ENCODE measurements at regions not wholly inside any gene's neighbourhood (a gene's known extent, or its start where the extent isn't known, plus 50 kb on each side); places are given as distances from the start of the nearest gene placed in this dataset.

DNA sequence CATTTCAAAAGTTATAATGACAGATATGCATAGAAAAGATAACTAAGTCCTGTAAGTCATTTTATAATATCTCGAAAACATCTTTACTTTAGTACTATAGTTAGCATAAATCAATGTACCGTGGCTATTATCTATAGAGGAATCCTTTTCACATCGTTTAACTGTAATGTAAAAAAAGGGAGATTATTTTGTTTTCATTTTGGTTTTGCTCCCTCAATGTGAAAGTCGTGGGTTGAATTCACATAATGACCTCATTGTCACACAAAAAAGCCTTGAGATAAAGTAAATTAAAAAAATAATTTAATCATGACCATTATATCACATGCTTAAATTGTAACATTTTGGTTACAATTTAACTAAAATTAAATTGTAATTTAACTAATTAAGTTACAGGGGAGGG, 560.5 kb upstream of the POT1 start:
- H3K27me3 ChIP-seq (replicated peaks in 2 of 5; ENCODE audit: control insufficient read depth in 4 of 5, insufficient read depth in 5 of 5, low read length in 4 of 5): no peaks in the 10 kb centered on the region
- no peaks in the 10 kb centered on the region for H3K4me1 ChIP-seq (ENCODE audit: control extremely low read depth in 1 of 4, control insufficient read depth in 4 of 4, insufficient read depth in 4 of 4, low read length in 3 of 4)
- H3K9me3 ChIP-seq (ENCODE audit: control extremely low read depth in 1 of 5, control insufficient read depth in 4 of 5, insufficient read depth in 2 of 5, low read depth in 1 of 5, low read length in 4 of 5): no peaks in the 10 kb centered on the region
- no peak overlapping the region for H3K4me3 ChIP-seq (ENCODE audit: control insufficient read depth in 1 of 7, extremely low read depth in 1 of 7, insufficient read depth in 4 of 7, low read depth in 2 of 7, low read length in 6 of 7)
- WGBS (ENCODE audit: insufficient coverage): no CpG with 5 or more reads among the region's 4 CpGs
- ChIA-PET CTCF (no interaction called here), POLR2A (no interaction called here)
- no peak overlapping the region for H3K27ac ChIP-seq (ENCODE audit: insufficient read depth in 1 of 2, low read depth in 1 of 2, low read length in 2 of 2, poor library complexity in 1 of 2, severe bottlenecking in 2 of 2)
- H3K36me3 ChIP-seq (ENCODE audit: control insufficient read depth in 4 of 4, insufficient read depth in 4 of 4, low read length in 3 of 4): no peaks in the 10 kb centered on the region
- no peak for DNase-seq

DNA sequence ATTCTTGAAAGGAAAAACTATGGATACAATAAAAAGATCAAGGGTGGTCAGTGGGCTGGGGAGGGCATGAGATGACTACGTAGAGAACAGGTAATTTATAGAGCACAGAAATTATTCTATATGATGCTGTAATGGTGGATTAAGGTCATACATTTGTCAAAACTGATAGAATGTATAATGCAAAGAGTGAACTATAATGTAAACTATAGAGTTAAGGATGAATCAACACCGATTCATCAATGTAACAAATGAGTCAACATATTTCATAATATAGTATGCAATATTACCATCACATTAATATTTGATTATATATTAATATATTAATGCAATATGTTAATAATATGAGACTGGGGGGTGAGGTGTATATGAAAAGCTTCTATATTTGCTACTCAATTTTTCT, 555.6 kb upstream of the POT1 start:
- Histone ChIP-seq H3K36me3 (ENCODE audit: control insufficient read depth in 4 of 4, insufficient read depth in 4 of 4, low read length in 3 of 4) (no peaks in the 10 kb centered on the region), H3K4me1 (ENCODE audit: control extremely low read depth in 1 of 4, control insufficient read depth in 4 of 4, insufficient read depth in 4 of 4, low read length in 3 of 4) (no peaks in the 10 kb centered on the region), H3K9me3 (ENCODE audit: control extremely low read depth in 1 of 5, control insufficient read depth in 4 of 5, insufficient read depth in 2 of 5, low read depth in 1 of 5, low read length in 4 of 5) (no peaks in the 10 kb centered on the region), H3K27ac (ENCODE audit: insufficient read depth in 1 of 2, low read depth in 1 of 2, low read length in 2 of 2, poor library complexity in 1 of 2, severe bottlenecking in 2 of 2) (no peak overlapping the region), H3K4me3 (ENCODE audit: control insufficient read depth in 1 of 7, extremely low read depth in 1 of 7, insufficient read depth in 4 of 7, low read depth in 2 of 7, low read length in 6 of 7) (no peak overlapping the region), H3K27me3 (replicated peaks in 2 of 5; ENCODE audit: control insufficient read depth in 4 of 5, insufficient read depth in 5 of 5, low read length in 4 of 5) (no peaks in the 10 kb centered on the region)
- CTCF ChIA-PET: no interaction called here
- no CpG with 5 or more reads among the region's 2 CpGs for WGBS (ENCODE audit: insufficient coverage)
- POLR2A ChIA-PET: no interaction called here
- DNase-seq: no peak

DNA sequence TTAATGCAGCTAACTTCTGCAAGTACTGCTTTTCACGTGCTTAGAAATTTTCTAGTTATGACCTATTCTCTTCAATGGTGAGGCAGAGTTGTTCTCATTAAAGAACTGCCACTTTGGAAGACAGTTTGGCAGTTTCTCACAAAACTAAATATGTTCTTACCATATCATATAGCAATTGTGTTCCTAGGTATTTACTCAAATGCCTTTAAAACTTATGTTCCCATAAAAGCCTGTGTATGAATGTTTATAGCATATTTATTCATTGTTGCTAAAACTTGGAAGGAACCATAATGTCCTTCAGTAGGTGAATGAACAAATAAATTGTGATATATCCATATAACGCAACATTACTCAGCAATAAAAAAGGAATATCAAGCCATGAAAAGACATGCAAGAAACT, 555.1 kb upstream of the POT1 start:
- Histone ChIP-seq H3K27me3 (replicated peaks in 2 of 5; ENCODE audit: control insufficient read depth in 4 of 5, insufficient read depth in 5 of 5, low read length in 4 of 5) (no peaks in the 10 kb centered on the region), H3K4me3 (ENCODE audit: control insufficient read depth in 1 of 7, extremely low read depth in 1 of 7, insufficient read depth in 4 of 7, low read depth in 2 of 7, low read length in 6 of 7) (no peak overlapping the region), H3K4me1 (ENCODE audit: control extremely low read depth in 1 of 4, control insufficient read depth in 4 of 4, insufficient read depth in 4 of 4, low read length in 3 of 4) (no peaks in the 10 kb centered on the region), H3K27ac (ENCODE audit: insufficient read depth in 1 of 2, low read depth in 1 of 2, low read length in 2 of 2, poor library complexity in 1 of 2, severe bottlenecking in 2 of 2) (no peak overlapping the region), H3K36me3 (ENCODE audit: control insufficient read depth in 4 of 4, insufficient read depth in 4 of 4, low read length in 3 of 4) (no peaks in the 10 kb centered on the region), H3K9me3 (ENCODE audit: control extremely low read depth in 1 of 5, control insufficient read depth in 4 of 5, insufficient read depth in 2 of 5, low read depth in 1 of 5, low read length in 4 of 5) (no peaks in the 10 kb centered on the region)
- CTCF ChIA-PET: no interaction called here
- DNase-seq: no peak
- no CpG with 5 or more reads among the region's 2 CpGs for WGBS (ENCODE audit: insufficient coverage)
- POLR2A ChIA-PET: no interaction called here

DNA sequence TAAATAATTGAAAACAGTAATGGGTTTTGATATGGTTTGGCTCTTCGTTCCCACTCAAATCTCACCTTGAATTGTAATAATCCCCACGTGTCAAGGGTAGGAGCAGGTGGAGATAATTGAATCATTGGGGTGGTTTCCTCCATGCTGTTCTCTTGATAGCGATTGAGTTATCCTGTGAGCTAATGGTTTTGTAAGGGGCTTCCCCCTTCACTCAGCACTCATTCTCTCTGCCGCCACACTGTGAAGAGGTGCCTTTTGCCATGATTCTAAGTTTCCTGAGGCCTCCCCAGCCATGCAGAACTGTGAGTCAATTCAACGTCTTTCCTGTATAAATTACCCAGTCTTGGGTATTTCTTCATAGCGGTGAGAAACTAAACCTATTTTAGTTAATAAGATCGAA, 551.7 kb upstream of the POT1 start:
- 100% methylated on average over 2 of the region's 7 CpGs for WGBS (ENCODE audit: insufficient coverage)
- ChIA-PET CTCF (no interaction called here), POLR2A (no interaction called here)
- Histone ChIP-seq H3K27ac (ENCODE audit: insufficient read depth in 1 of 2, low read depth in 1 of 2, low read length in 2 of 2, poor library complexity in 1 of 2, severe bottlenecking in 2 of 2) (no peak overlapping the region), H3K4me3 (ENCODE audit: control insufficient read depth in 1 of 7, extremely low read depth in 1 of 7, insufficient read depth in 4 of 7, low read depth in 2 of 7, low read length in 6 of 7) (no peak overlapping the region), H3K9me3 (ENCODE audit: control extremely low read depth in 1 of 5, control insufficient read depth in 4 of 5, insufficient read depth in 2 of 5, low read depth in 1 of 5, low read length in 4 of 5) (no peaks in the 10 kb centered on the region), H3K27me3 (replicated peaks in 2 of 5; ENCODE audit: control insufficient read depth in 4 of 5, insufficient read depth in 5 of 5, low read length in 4 of 5) (no peaks in the 10 kb centered on the region), H3K4me1 (ENCODE audit: control extremely low read depth in 1 of 4, control insufficient read depth in 4 of 4, insufficient read depth in 4 of 4, low read length in 3 of 4) (no peaks in the 10 kb centered on the region), H3K36me3 (ENCODE audit: control insufficient read depth in 4 of 4, insufficient read depth in 4 of 4, low read length in 3 of 4) (no peaks in the 10 kb centered on the region)
- no peak for DNase-seq

DNA sequence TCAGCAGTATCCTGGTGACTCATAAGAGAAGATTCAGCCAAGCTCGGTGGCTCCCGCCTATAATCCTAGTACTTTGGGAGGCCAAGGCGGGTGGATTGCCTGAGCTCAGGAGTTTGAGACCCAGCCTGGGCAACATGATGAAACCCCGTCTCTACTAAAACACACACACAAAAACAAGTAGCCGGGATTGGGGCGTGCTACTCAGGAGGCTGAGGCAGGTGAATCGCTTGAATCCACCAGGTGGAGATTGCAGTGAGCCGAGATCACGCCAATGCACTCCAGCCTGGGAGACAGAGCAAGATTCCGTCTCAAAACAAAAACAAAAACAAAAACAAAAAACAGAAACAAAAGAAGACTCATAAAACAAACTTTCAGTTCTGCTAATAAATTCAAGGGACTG, 551.1 kb upstream of the POT1 start:
- Histone ChIP-seq H3K4me1 (ENCODE audit: control extremely low read depth in 1 of 4, control insufficient read depth in 4 of 4, insufficient read depth in 4 of 4, low read length in 3 of 4) (no peaks in the 10 kb centered on the region), H3K36me3 (ENCODE audit: control insufficient read depth in 4 of 4, insufficient read depth in 4 of 4, low read length in 3 of 4) (no peaks in the 10 kb centered on the region), H3K9me3 (ENCODE audit: control extremely low read depth in 1 of 5, control insufficient read depth in 4 of 5, insufficient read depth in 2 of 5, low read depth in 1 of 5, low read length in 4 of 5) (no peaks in the 10 kb centered on the region), H3K27ac (ENCODE audit: insufficient read depth in 1 of 2, low read depth in 1 of 2, low read length in 2 of 2, poor library complexity in 1 of 2, severe bottlenecking in 2 of 2) (no peak overlapping the region), H3K4me3 (ENCODE audit: control insufficient read depth in 1 of 7, extremely low read depth in 1 of 7, insufficient read depth in 4 of 7, low read depth in 2 of 7, low read length in 6 of 7) (no peak overlapping the region), H3K27me3 (replicated peaks in 2 of 5; ENCODE audit: control insufficient read depth in 4 of 5, insufficient read depth in 5 of 5, low read length in 4 of 5) (no peaks in the 10 kb centered on the region)
- ChIA-PET POLR2A (no interaction called here), CTCF (no interaction called here)
- WGBS (ENCODE audit: insufficient coverage): 100% methylated on average over 3 of the region's 10 CpGs
- DNase-seq: no peak

DNA sequence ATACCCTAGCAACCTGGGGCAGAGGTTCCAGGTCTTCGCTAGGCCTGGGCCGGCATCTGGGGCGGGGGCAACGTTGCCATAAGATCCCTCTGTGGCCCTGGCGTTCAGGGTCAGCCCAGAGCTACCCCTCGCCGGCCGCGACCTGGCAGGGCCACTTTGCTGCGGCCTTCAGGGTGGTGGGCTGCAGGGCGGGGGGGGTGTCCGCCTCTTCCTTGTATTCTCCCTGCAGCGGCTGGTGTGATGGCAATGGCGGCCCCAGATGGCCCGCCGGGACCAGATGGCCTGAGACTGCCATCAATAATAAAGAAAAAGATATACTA, 539.2 kb upstream of the POT1 start:
- H3K4me3 ChIP-seq (ENCODE audit: control insufficient read depth in 1 of 7, extremely low read depth in 1 of 7, insufficient read depth in 4 of 7, low read depth in 2 of 7, low read length in 6 of 7): no peak overlapping the region
- H3K27ac ChIP-seq (ENCODE audit: insufficient read depth in 1 of 2, low read depth in 1 of 2, low read length in 2 of 2, poor library complexity in 1 of 2, severe bottlenecking in 2 of 2): no peak overlapping the region
- ChIA-PET POLR2A (no interaction called here), CTCF (no interaction called here)
- H3K4me1 ChIP-seq (ENCODE audit: control extremely low read depth in 1 of 4, control insufficient read depth in 4 of 4, insufficient read depth in 4 of 4, low read length in 3 of 4): no peaks in the 10 kb centered on the region
- 97% methylated on average over 12 of the region's 16 CpGs for WGBS (ENCODE audit: insufficient coverage)
- no peaks in the 10 kb centered on the region for H3K36me3 ChIP-seq (ENCODE audit: control insufficient read depth in 4 of 4, insufficient read depth in 4 of 4, low read length in 3 of 4)
- peaks cover 0 to 9% (median 0%) of the 10 kb centered on the region in 5 experiments for H3K9me3 ChIP-seq (ENCODE audit: control extremely low read depth in 1 of 5, control insufficient read depth in 4 of 5, insufficient read depth in 2 of 5, low read depth in 1 of 5, low read length in 4 of 5)
- H3K27me3 ChIP-seq (replicated peaks in 2 of 5; ENCODE audit: control insufficient read depth in 4 of 5, insufficient read depth in 5 of 5, low read length in 4 of 5): no peaks in the 10 kb centered on the region
- no peak for DNase-seq

DNA sequence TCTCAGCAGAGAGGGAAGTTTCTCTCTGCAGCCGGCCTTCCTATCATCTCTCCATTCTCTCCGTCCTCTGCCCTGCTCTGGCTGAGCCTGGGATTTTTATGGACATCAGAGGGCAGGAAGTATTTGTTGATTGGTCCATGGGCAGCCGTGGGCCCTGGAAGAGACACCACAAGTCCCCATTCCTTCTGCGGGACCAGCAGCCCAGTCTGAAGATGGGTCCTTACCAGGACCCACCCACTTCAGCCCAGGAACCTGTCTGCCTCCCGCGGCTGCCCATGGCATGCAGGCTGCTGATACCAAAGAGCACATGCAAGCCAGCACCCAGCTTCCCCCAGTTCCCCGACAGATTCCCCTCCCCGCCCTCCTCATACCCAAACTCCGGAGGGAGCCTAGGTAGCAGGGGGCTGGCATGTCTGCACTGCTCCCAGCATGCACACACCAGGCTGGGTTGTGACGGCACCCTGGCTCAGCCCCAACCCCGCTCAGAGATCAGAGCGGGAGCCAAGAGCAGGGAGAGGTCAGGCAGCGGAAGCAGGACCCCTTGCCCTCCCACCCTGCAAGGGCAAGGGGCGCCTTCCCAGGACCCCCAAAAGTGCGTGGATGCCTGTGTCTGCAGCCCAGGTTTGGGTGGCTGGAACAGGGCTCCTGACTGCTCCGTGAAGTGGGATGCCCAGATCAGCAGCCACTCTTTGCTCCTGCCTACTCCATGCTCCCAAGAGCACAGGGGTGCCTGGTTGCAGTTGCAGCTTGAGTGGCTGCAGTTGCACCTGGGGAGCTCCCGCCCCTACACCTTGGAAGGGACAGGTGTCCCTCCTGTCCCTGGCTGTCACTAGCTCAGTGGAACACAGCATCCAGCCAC, 538.6 kb upstream of the POT1 start:
- no peak for DNase-seq
- no peak overlapping the region for H3K4me3 ChIP-seq (ENCODE audit: control insufficient read depth in 1 of 7, extremely low read depth in 1 of 7, insufficient read depth in 4 of 7, low read depth in 2 of 7, low read length in 6 of 7)
- no peaks in the 10 kb centered on the region for H3K36me3 ChIP-seq (ENCODE audit: control insufficient read depth in 4 of 4, insufficient read depth in 4 of 4, low read length in 3 of 4)
- CTCF ChIA-PET: no interaction called here
- H3K9me3 ChIP-seq (ENCODE audit: control extremely low read depth in 1 of 5, control insufficient read depth in 4 of 5, insufficient read depth in 2 of 5, low read depth in 1 of 5, low read length in 4 of 5): peaks cover 0 to 9% (median 0%) of the 10 kb centered on the region in 5 experiments
- no peak overlapping the region for H3K27ac ChIP-seq (ENCODE audit: insufficient read depth in 1 of 2, low read depth in 1 of 2, low read length in 2 of 2, poor library complexity in 1 of 2, severe bottlenecking in 2 of 2)
- H3K4me1 ChIP-seq (ENCODE audit: control extremely low read depth in 1 of 4, control insufficient read depth in 4 of 4, insufficient read depth in 4 of 4, low read length in 3 of 4): no peaks in the 10 kb centered on the region
- H3K27me3 ChIP-seq (replicated peaks in 2 of 5; ENCODE audit: control insufficient read depth in 4 of 5, insufficient read depth in 5 of 5, low read length in 4 of 5): no peaks in the 10 kb centered on the region
- POLR2A ChIA-PET: no interaction called here
- WGBS (ENCODE audit: insufficient coverage): 96% methylated on average over 16 of the region's 17 CpGs
